Hematopoietic multipotent progenitor cell treated with erythropoietin and hydrocortisone succinate and interleukin-3 and kit ligand, for 17 days (in vitro differentiated cells): ENCODE measurements at regions not wholly inside any gene's neighbourhood (a gene's known extent, or its start where the extent isn't known, plus 50 kb on each side); places are given as distances from the start of the nearest gene placed in this dataset.
"Not testable (repeated sequence)": the region's sequence is repeated elsewhere in the genome, so short reads cannot be mapped to it uniquely, and the experiment has no call there.

Experiments used
- DNase-seq: peaks from one replicate; pipeline ENCODE4 v3.0.0-alpha.2; 2015; ENCODE audit warnings: low spot score

GRCh38 chr2:17460371-17461086, 57.7 kb downstream of the RAD51AP2 start:
- DNase-seq = no peak

GRCh38 chr2:17455343-17455742, 62.9 kb downstream of the RAD51AP2 start:
- no peak for DNase-seq

GRCh38 chr2:17446191-17446590, 72.0 kb downstream of the RAD51AP2 start:
- not testable (repeated sequence) for DNase-seq

DNA sequence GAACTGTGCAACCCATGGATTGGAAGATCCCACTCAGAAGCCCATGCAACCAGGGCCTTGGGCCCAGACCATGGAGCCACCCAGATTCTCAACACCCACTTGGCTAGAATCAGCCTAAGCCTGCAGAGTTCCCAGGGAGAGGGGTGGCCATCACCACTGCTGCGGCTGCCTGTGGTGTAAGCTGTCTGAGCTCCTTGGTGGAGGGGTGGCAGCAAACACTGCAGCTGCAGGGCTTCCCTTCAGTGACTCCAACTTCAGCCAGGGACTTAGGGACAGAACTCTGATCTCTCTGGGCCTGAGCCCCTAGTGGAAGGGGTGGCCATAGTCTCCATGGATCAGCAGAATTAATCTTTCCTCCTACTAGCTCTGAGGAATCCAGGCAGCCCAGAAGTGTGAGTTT, 72.5 kb downstream of the RAD51AP2 start:
- DNase-seq = no peak

DNA sequence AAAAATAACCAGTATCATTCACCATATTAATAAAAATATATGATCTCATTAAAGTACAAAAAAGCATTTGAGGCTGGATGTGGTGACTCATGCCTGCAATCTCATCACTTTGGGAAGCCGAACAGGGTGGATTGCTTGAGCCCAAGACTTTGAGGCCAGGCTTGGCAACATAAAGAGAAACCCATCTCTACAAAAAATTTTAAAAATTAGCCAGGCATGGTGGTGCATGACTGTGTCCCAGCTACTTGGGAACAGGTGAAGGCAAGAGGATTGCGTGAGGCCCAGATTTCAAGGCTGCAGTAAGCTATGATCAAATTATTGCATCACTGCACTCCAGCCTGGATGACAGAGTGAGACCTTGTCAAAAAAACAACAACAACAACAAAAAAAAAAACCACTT, 75.9 kb downstream of the RAD51AP2 start:
- no peak for DNase-seq

DNA sequence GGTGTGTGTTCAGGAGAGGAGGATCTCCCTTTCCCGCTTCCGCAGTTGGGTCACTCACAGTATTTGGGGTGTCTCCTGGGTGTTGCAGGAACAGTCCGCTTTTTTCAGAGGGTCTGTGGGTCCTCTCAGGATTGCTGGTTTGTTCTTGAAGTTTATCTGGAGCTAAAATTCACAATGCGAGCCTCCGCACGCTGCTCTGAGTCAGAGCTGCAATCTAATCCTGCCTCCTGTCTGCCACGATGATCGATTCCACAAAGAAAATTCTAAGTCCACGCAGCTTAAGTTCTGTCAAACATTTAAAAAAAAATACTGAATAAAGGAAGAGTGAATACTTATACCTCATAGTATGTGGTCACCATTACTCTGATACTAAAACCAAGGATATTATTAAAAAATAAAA, 76.5 kb downstream of the RAD51AP2 start:
- DNase-seq = no peak

GRCh38 chr2:17441055-17441771, 77.0 kb downstream of the RAD51AP2 start:
- DNase-seq = no peak

GRCh38 chr2:17430326-17430725, 87.9 kb downstream of the RAD51AP2 start:
- no peak for DNase-seq

- no peak for DNase-seq
Observed at GRCh38 chr2:17429130-17429529, 89.1 kb downstream of the RAD51AP2 start.

DNA sequence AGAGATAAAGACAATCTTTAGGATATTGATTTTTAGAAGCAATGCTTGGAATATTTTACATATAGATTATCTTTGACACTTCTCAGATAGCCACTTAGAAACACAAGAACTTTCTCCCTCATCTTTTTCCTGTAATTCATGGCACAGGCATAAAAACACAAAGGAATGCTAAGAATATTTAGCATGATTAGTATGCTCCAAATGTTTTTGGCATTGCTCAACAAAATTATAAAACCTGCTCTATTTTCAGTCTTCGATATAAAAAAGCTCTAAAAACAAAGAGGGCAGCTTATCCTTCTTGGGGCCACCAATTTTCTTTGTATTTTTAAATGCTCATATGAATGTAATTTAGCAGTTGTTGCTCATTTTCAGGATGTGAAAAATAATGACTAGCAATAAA, 90.8 kb downstream of the RAD51AP2 start:
- no peak for DNase-seq

DNA sequence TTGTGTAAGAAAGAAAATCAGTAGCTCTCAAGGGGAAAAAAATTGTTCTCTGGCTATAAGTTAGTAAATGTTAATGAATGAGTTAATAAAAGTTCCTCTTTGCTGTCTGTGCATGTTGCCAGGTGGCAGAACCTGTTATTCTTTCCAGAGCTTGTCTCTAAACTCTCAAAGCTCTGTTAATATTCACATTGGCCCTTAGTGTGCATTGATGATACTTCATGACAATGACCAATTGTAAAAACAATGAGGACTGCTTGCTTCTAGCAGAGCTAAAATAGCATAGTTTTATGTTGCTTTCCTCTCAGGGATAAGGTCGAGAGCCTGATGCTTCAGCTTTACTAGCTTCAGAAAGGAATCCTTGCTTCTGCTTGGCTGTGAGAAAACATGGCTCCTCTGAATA, 91.5 kb downstream of the RAD51AP2 start:
- DNase-seq = no peak

GRCh38 chr2:17422061-17422460, 96.2 kb downstream of the RAD51AP2 start:
- no peak for DNase-seq

GRCh38 chr2:17416884-17417391, 101.3 kb downstream of the RAD51AP2 start:
- DNase-seq = no peak

GRCh38 chr2:17413036-17413435, 105.2 kb downstream of the RAD51AP2 start:
- DNase-seq = no peak

DNA sequence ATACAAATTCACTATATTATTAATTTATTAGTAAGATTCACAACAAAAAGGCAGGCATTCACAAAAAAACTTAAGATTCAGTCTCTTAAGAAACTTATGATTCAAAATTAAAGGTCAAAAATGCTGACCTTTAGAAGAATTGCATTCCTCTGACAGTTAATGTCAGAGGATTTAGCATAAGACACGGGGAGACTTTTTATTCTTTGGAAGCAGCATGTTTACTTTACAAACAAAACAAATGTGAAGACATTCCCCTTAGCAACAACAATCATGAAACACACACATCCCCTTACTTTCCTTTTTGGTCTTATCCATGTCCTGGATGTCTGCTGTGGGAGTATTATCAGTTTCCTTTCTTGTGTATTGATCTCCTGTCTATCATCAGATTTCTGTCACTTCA, 117.1 kb downstream of the RAD51AP2 start:
- no peak for DNase-seq

DNA sequence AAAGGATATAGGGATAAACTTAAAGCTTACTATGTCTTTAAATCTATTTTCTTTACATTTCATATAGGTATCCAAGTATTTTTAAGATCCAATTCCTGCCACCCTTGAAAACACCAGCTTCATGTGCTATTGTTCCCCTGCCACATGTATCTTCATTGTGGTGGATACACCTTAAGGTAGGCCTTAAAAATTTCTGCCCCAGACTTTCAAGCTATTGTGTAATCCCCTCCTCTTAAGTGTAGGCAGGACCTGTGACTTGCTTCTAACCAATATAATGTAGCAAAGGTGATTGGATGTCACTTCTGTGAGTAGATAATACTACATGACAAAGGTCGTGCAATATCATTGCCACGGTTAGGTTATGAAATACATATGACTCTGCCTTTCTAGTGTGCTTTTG, 119.5 kb downstream of the RAD51AP2 start:
- DNase-seq = no peak

DNA sequence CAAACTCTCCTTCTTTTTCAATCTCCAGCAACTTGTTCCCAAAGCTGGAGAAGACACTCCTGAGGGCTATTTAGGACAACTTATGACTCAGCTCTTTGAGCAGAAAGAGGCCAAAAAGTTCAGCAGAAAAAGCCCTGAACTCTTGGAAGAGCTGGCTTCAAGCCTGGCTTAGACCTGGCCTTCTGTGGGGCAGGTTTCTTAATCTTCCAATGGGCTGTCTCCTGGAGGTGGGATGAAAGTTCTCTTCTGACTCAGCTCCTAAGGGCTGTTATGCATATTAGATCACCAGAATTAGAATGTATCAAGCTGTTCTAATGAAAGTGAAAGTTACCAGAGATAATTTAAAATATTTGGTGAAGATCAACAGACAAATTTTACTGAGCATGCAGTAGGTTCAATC, 129.4 kb downstream of the RAD51AP2 start:
- no peak for DNase-seq

- no peak for DNase-seq
Observed at GRCh38 chr2:17387591-17387990, 130.6 kb downstream of the RAD51AP2 start.

- DNase-seq = no peak
Observed at GRCh38 chr2:17386771-17387170, 131.5 kb downstream of the RAD51AP2 start.

- DNase-seq = no peak
Observed at GRCh38 chr2:17380003-17380402, 138.2 kb downstream of the RAD51AP2 start.

DNA sequence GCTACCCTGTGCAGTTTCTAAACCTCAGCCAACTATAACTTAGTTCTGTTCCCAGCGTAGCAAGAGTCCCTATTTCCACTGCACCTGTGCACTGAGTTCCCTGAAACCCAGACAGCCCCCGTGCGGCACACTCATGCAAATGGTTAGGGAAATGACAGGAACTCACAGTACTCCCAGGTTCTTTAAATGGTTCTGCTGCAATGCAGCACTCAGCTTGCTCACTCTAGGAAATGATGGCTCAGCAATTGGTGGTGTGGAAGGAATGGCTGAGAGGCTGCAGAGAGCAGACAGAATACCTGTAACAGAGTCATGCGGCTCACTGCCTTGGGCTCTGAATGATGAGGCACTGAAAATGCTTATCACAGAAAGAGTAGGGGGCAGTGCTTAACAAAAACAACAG, 143.0 kb downstream of the RAD51AP2 start:
- no peak for DNase-seq

GRCh38 chr2:17373741-17374140, 144.5 kb downstream of the RAD51AP2 start:
- DNase-seq = no peak

- DNase-seq = no peak
Observed at GRCh38 chr2:17373041-17373440, 145.2 kb downstream of the RAD51AP2 start.

DNA sequence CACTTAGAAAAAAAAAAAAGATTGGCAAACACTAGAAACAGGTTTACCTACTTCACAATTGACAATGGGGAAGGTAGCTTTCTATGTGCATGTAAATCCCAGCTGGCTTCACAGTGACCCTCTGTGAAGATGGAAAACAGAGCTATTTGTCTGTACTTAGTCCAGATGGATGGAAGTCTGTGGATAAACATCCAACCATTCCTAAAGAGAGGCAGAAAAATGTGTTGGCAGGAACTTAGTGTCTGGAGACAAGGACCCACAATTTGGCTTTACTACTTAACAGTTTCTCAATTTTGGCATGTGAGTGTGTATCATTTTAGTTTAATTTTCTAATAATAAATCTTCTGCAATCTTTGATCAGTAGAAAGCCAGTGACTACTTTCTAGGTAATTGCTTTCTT, 154.4 kb downstream of the RAD51AP2 start:
- no peak for DNase-seq
